H1 (cell line): ENCODE measurements at regions not wholly inside any gene's neighbourhood (a gene's known extent, or its start where the extent isn't known, plus 50 kb on each side); places are given as distances from the start of the nearest gene placed in this dataset.

ENCODE experiments used
- CTCF ChIA-PET: fragments of 300-600 bp; sonication (Branson Sonifier 250); formaldehyde crosslinking; loops from one replicate; lab custom pipeline; 2021; ENCODE audit not compliant: partially characterized antibody; lab: Charles Lee
- POLR2A ChIA-PET: fragments of 300-600 bp; sonication (Branson Sonifier 250); formaldehyde crosslinking; loops from one replicate; lab custom pipeline; 2021; ENCODE audit warnings: inconsistent platforms; ENCODE audit not compliant: partially characterized antibody; lab: Charles Lee
- DNase-seq, 2 experiments: peaks; one replicate each; pipeline versions ENCODE4 v3.0.0 to v3.0.0-alpha.2; 2010 to 2022; ENCODE audit warnings: low spot score in 2 of 2, low read depth in 1 of 2, mixed read lengths in 1 of 2
- FAIRE-seq: peaks from 2 replicates; lab custom pipeline; 2011; peaks lifted over from hg19 to GRCh38; lab: Jason Lieb, UNC
- H2AFZ ChIP-seq: 2 replicates; pipeline ENCODE4 v1.8.1; 2012; ENCODE audit warnings: low read length, inconsistent platforms
- H2AK5ac ChIP-seq: 2 replicates; pipeline ENCODE4 v1.6.1; 2013; ENCODE audit warnings: low read depth, low read length
- H2BK120ac ChIP-seq: replicated peaks from 2 replicates; pipeline ENCODE3; 2013; ENCODE audit warnings: low read depth, low read length, inconsistent platforms
- H2BK12ac ChIP-seq: 2 replicates; pipeline ENCODE4 v1.6.1; 2013; ENCODE audit warnings: low read depth, low read length
- H2BK15ac ChIP-seq: 2 replicates; pipeline ENCODE4 v1.6.1; 2013; ENCODE audit warnings: low read length
- H2BK20ac ChIP-seq: 2 replicates; pipeline ENCODE4 v1.6.1; 2013; ENCODE audit warnings: low read length
- H2BK5ac ChIP-seq: 2 replicates; pipeline ENCODE4 v1.6.1; 2013; ENCODE audit warnings: low read depth, low read length
- H3K14ac ChIP-seq: 2 replicates; pipeline ENCODE4 v1.6.1; 2013; ENCODE audit warnings: inconsistent platforms; ENCODE audit not compliant: insufficient read length
- H3K18ac ChIP-seq: 2 replicates; pipeline ENCODE4 v1.6.1; 2013; ENCODE audit warnings: low read length; ENCODE audit errors: extremely low read depth
- H3K23ac ChIP-seq: 2 replicates; pipeline ENCODE4 v1.6.1; 2013; ENCODE audit warnings: inconsistent platforms; ENCODE audit not compliant: insufficient read length
- H3K23me2 ChIP-seq: 2 replicates; pipeline ENCODE4 v1.6.1; 2013; ENCODE audit warnings: low read depth, low read length
- H3K27ac ChIP-seq: 2 replicates; pipeline ENCODE4 v1.6.1; 2011; ENCODE audit warnings: low read depth, low read length, inconsistent platforms
- H3K27me3 ChIP-seq, 4 experiments: replicated peaks in 1 of 4; 1 replicate in 1 of 4; 2 replicates in 3 of 4; pipeline versions ENCODE4 v1.6.1 to v1.8.1; 2011 to 2013; ENCODE audit warnings: low read length in 3 of 4, mild to moderate bottlenecking in 3 of 4, inconsistent platforms in 2 of 4, mixed read lengths in 2 of 4, moderate library complexity in 1 of 4; ENCODE audit not compliant: control insufficient read depth in 3 of 4, insufficient read depth in 3 of 4; ENCODE audit errors: extremely low read depth in 1 of 4
- H3K36me3 ChIP-seq, 4 experiments: 2 replicates each; pipeline versions ENCODE4 v1.6.1 to v1.8.1; 2011 to 2013; ENCODE audit warnings: mild to moderate bottlenecking in 4 of 4, low read length in 3 of 4, moderate library complexity in 2 of 4, control low read depth in 1 of 4, inconsistent platforms in 1 of 4; ENCODE audit not compliant: insufficient read depth in 4 of 4, control insufficient read depth in 2 of 4
- H3K4ac ChIP-seq: replicated peaks from 2 replicates; pipeline ENCODE3; 2013; ENCODE audit warnings: low read length, low read depth, mixed read lengths, inconsistent platforms; ENCODE audit not compliant: insufficient read length
- H3K4me1 ChIP-seq, 4 experiments: replicated peaks in 1 of 4; 1 replicate in 1 of 4; 2 replicates in 3 of 4; pipeline versions ENCODE4 v1.6.1 to v1.8.1; 2011 to 2013; ENCODE audit warnings: low read length in 3 of 4, inconsistent platforms in 2 of 4, mixed read lengths in 1 of 4; ENCODE audit not compliant: insufficient read depth in 4 of 4, control insufficient read depth in 3 of 4
- H3K4me2 ChIP-seq, 2 experiments: 2 replicates each; pipeline versions ENCODE4 v1.6.1 to v1.8.1; 2011 to 2013; ENCODE audit warnings: low read depth in 2 of 2, low read length in 2 of 2, control low read depth in 1 of 2, inconsistent platforms in 1 of 2, mild to moderate bottlenecking in 1 of 2; ENCODE audit not compliant: insufficient read depth in 1 of 2
- H3K4me3 ChIP-seq, 4 experiments: fragments of 200-600, 300-600 bp in 1 of 4; sonication (generic), shearing (Covaris generic), sonication (Bioruptor Twin) in 1 of 4; 2 replicates each; pipeline versions ENCODE4 v1.5.1 to v1.8.1; 2011 to 2016; ENCODE audit warnings: low read length in 4 of 4, low read depth in 3 of 4, control low read depth in 2 of 4, inconsistent platforms in 2 of 4, mild to moderate bottlenecking in 2 of 4, mixed read lengths in 1 of 4, moderate library complexity in 1 of 4; ENCODE audit not compliant: insufficient read depth in 2 of 4; ENCODE audit errors: extremely low read depth in 1 of 4
- H3K56ac ChIP-seq: replicated peaks from 2 replicates; pipeline ENCODE3; 2013; ENCODE audit warnings: low read depth, mild to moderate bottlenecking, mixed read lengths, low read length, inconsistent platforms; ENCODE audit not compliant: insufficient read length
- H3K79me1 ChIP-seq: 2 replicates; pipeline ENCODE4 v1.6.1; 2013; ENCODE audit warnings: low read depth, low read length, control low read depth
- H3K79me2 ChIP-seq, 2 experiments: 2 replicates each; pipeline versions ENCODE4 v1.6.1 to v1.8.1; 2012 to 2013; ENCODE audit warnings: low read length in 2 of 2, mild to moderate bottlenecking in 2 of 2, inconsistent platforms in 1 of 2; ENCODE audit not compliant: insufficient read depth in 2 of 2, control insufficient read depth in 1 of 2
- H3K9ac ChIP-seq, 4 experiments: replicated peaks in 1 of 4; 1 replicate in 1 of 4; 2 replicates in 3 of 4; pipeline versions ENCODE4 v1.6.1 to v1.8.1; 2011 to 2013; ENCODE audit warnings: low read depth in 3 of 4, low read length in 3 of 4, control low read depth in 2 of 4, mild to moderate bottlenecking in 2 of 4, moderate library complexity in 2 of 4, inconsistent platforms in 1 of 4; ENCODE audit errors: extremely low read depth in 1 of 4
- H3K9me3 ChIP-seq, 2 experiments: 2 replicates each; pipeline versions ENCODE4 v1.6.1 to v1.8.1; 2012 to 2013; ENCODE audit warnings: mild to moderate bottlenecking in 2 of 2, moderate library complexity in 2 of 2, control low read depth in 1 of 2, inconsistent platforms in 1 of 2, low read depth in 1 of 2, low read length in 1 of 2, mixed read lengths in 1 of 2; ENCODE audit not compliant: insufficient read depth in 2 of 2
- H4K20me1 ChIP-seq, 2 experiments: replicated peaks in 1 of 2; 2 replicates each; pipeline versions ENCODE3 to v1.8.1; 2011 to 2013; ENCODE audit warnings: inconsistent platforms in 2 of 2, low read length in 2 of 2, mild to moderate bottlenecking in 1 of 2; ENCODE audit not compliant: insufficient read depth in 2 of 2, control insufficient read depth in 1 of 2
- H4K5ac ChIP-seq: 2 replicates; pipeline ENCODE4 v1.6.1; 2013; ENCODE audit warnings: low read length, low read depth, mixed read lengths, inconsistent platforms; ENCODE audit not compliant: insufficient read length
- H4K8ac ChIP-seq: 2 replicates; pipeline ENCODE4 v1.8.0; 2013; ENCODE audit warnings: mild to moderate bottlenecking, moderate library complexity, low read length, inconsistent platforms; ENCODE audit not compliant: insufficient read depth; ENCODE audit errors: extremely low read depth
- H4K91ac ChIP-seq: replicated peaks from 2 replicates; pipeline ENCODE3; 2013; ENCODE audit warnings: low read length, mixed read lengths, inconsistent platforms; ENCODE audit not compliant: insufficient read length
- NANOG ChIP-seq: IDR thresholded peaks from 2 replicates; pipeline ENCODE4 v1.6.1; 2011; ENCODE audit warnings: low read length, low read depth, mild to moderate bottlenecking, inconsistent platforms; ENCODE audit not compliant: insufficient read depth, poor library complexity, severe bottlenecking
- SIN3A ChIP-seq, 2 experiments: IDR thresholded peaks in 1 of 2; conservative IDR thresholded peaks in 1 of 2; 2 replicates each; pipeline ENCODE4 v1.6.1; 2011 to 2012; ENCODE audit warnings: low read length in 2 of 2, improper control_type of control experiment in 1 of 2, low read depth in 1 of 2, mild to moderate bottlenecking in 1 of 2
- WGBS, 2 experiments: shearing (Covaris generic) in 1 of 2; methylation state at CpG; one replicate each; pipeline versions ENCODE4 v1.1.6 to v1.1.7; 2013 to 2015; ENCODE audit warnings: low lambda C conversion rate in 2 of 2, mixed read lengths in 2 of 2, inconsistent platforms in 1 of 2, low coverage in 1 of 2, missing lambda C conversion rate in 1 of 2; ENCODE audit not compliant: insufficient replicate concordance in 2 of 2, insufficient coverage in 1 of 2, insufficient read length in 1 of 2; ENCODE audit errors: extremely low coverage in 1 of 2, missing lambda C conversion rate in 1 of 2; 5-methylcytosine and 5-hydroxymethylcytosine counted together

DNA sequence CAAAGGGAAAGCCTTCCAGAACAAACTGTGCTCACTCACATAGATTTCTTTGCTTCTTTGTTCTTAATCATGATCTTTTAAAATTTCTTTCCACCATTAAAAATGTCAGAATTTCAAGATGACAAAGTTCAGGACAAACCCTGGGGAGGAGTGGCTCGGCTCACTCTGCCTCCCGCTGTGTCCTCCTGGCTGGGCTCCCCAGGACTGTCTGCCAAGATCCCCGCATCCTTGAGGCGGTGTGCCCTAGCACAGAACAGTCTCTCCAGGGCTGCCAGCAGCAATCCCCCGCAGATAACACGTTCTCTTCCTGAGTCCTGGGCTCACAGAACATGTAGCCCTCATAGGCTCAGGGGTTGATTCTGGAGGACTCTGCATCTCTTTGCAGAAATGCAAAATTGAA, 98.4 kb upstream of the KCNG1 start:
- Histone ChIP-seq H2AFZ (no peak overlapping the region), H2BK15ac (no peak overlapping the region), H3K27ac (no peak overlapping the region), H4K5ac (no peak overlapping the region), H3K4ac (no peak overlapping the region), H3K4me3 (no peak overlapping the region), H3K36me3 (no peaks in the 10 kb centered on the region), H3K14ac (no peak overlapping the region), H2BK20ac (no peak overlapping the region), H3K27me3 (no peaks in the 10 kb centered on the region), H3K9ac (no peak overlapping the region; a peak in 1 of 7 replicates), H3K79me2 (no peaks in the 10 kb centered on the region), H3K18ac (no peak overlapping the region), H3K79me1 (no peaks in the 10 kb centered on the region), H3K9me3 (no peaks in the 10 kb centered on the region), H4K20me1 (no peaks in the 10 kb centered on the region), H3K4me1 (peaks cover 0 to 14% (median 6%) of the 10 kb centered on the region in 4 experiments; a peak in 6 of 7 replicates), H3K56ac (no peak overlapping the region), H2BK12ac (no peak overlapping the region), H4K8ac (no peak overlapping the region), H2BK5ac (no peak overlapping the region), H2BK120ac (no peak overlapping the region), H3K23ac (no peak overlapping the region), H3K23me2 (no peaks in the 10 kb centered on the region), H2AK5ac (no peak overlapping the region), H3K4me2 (0 out of 4 replicates have a peak overlapping the region, but pooled peaks of 1 of the 2 experiments have one; percentile 32), H4K91ac (no peak overlapping the region)
- ChIA-PET POLR2A (no interaction called here), CTCF (interaction anchor here (0.5 kb wide), 1 partner anchor 182 kb away, joined by 3 read pairs; no protein-coding TSS in a partner anchor)
- 69% methylated on average over 6 of the region's 6 CpGs; no CpG with 5 or more reads in 1 of the 2 experiments for WGBS, 2 experiments
- no peak for DNase-seq
- no peak for FAIRE-seq
- TF ChIP-seq SIN3A (conservative IDR thresholded peaks at IDR 0.05 in 1 of 2, IDR thresholded peaks at IDR 0.05 in 1 of 2; ENCODE audit: low read depth in 1 of 2, low read length in 2 of 2) (no peak), NANOG (no peak)
